ENCODE measurements at regions not wholly inside any gene's neighbourhood (a gene's known extent, or its start where the extent isn't known, plus 50 kb on each side); places are given as distances from the start of the nearest gene placed in this dataset.
A peak's percentile ranks its signal among the peaks of the same experiment; 100 is the strongest.

- Histone ChIP-seq H3K27me3 (ENCODE audit: control insufficient read depth, insufficient read depth, low read length) (no peaks in the 10 kb centered on the region), H3K9me3 (ENCODE audit: control insufficient read depth, insufficient read depth, low read length) (no peaks in the 10 kb centered on the region), H3K4me1 (ENCODE audit: control insufficient read depth, insufficient read depth, low read length) (peaks cover 19% of the 10 kb centered on the region), H3K27ac (ENCODE audit: low read length) (no peak overlapping the region), H3K4me3 (ENCODE audit: low read length) (no peak overlapping the region), H3K36me3 (ENCODE audit: control insufficient read depth, insufficient read depth, low read length) (no peaks in the 10 kb centered on the region)
- H3K9me3 Mint-ChIP-seq: peaks cover 0 to 2% of the 10 kb centered on the region in 2 donors
- H3K27ac Mint-ChIP-seq: no peak overlapping the region
- DNase-seq (peak in 1 of 2 donors; percentile 25), ATAC-seq (peak; percentile 51 to 69 (median 54))
- intact Hi-C loops (cut with micrococcal nuclease): no loop called here
- peak overlapping the region; percentile 38 for H3K4me3 Mint-ChIP-seq
- peaks cover 4 to 7% of the 10 kb centered on the region in 2 donors for H3K27me3 Mint-ChIP-seq (ENCODE audit: low read depth in 2 of 2)
- H3K4me1 Mint-ChIP-seq: peaks cover 43 to 55% of the 10 kb centered on the region in 2 donors
- no peak for TF ChIP-seq CTCF (IDR thresholded peaks at IDR 0.05)
- WGBS (ENCODE audit: insufficient coverage): 0% methylated on average over 1 of the region's 1 CpG
- H3K36me3 Mint-ChIP-seq: no peaks in the 10 kb centered on the region
Observed at GRCh38 chr3:16801223-16801622, 83.5 kb upstream of the PLCL2 start.

DNA sequence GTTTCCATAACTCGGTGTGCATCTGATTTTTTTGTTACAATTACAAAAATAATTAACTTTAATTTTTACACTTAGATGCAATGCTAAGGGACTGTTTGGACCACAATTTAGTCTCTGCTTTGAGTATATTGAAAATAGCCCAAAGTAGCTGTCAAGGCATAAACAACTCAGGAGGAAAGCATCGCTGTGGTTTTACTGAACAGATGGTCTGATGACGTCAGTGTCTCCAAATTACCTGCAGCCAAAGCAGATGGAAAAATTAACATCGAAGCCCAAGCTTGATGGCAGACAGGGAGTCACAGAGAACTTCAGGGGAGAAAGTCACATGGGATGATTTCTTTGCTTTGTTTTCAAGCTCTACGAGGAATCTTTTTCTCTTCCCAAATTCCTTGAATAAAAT lies 83.1 kb upstream of the PLCL2 start:
- DNase-seq (peak in 1 of 2 donors; percentile 38), ATAC-seq (no peak)
- TF ChIP-seq CTCF (IDR thresholded peaks at IDR 0.05): no peak
- Histone ChIP-seq H3K27me3 (ENCODE audit: control insufficient read depth, insufficient read depth, low read length) (no peaks in the 10 kb centered on the region), H3K4me1 (ENCODE audit: control insufficient read depth, insufficient read depth, low read length) (peaks cover 19% of the 10 kb centered on the region), H3K36me3 (ENCODE audit: control insufficient read depth, insufficient read depth, low read length) (no peaks in the 10 kb centered on the region), H3K27ac (ENCODE audit: low read length) (no peak overlapping the region), H3K4me3 (ENCODE audit: low read length) (no peak overlapping the region), H3K9me3 (ENCODE audit: control insufficient read depth, insufficient read depth, low read length) (no peaks in the 10 kb centered on the region)
- H3K4me1 Mint-ChIP-seq: peaks cover 40 to 53% of the 10 kb centered on the region in 2 donors
- peaks cover 0 to 2% of the 10 kb centered on the region in 2 donors for H3K9me3 Mint-ChIP-seq
- intact Hi-C loops (cut with micrococcal nuclease): no loop called here
- no peak overlapping the region for H3K4me3 Mint-ChIP-seq
- H3K36me3 Mint-ChIP-seq: no peaks in the 10 kb centered on the region
- WGBS (ENCODE audit: insufficient coverage): 39% methylated on average over 4 of the region's 5 CpGs
- H3K27ac Mint-ChIP-seq: peak overlapping the region in 1 of 2 donors; percentile 27
- peaks cover 4 to 12% of the 10 kb centered on the region in 2 donors for H3K27me3 Mint-ChIP-seq (ENCODE audit: low read depth in 2 of 2)

DNA sequence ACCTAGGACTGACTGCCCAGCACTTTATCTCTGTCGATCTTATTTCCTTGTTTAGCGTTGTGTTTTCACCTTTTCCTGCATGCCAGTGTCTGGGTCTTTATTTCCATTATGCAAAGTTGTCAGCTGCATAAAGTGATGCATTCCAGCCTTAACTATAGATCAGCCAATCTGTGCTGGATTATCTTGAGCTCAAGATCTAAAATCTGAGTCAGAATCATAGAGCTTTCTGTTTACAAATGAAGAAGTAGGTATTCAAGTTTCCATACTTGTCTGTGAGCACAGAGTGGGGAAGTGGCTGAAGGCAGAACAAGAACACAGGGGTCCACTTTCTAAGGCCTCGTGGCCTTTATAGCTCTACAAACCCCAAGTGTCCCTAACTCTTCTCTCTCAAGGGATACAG lies 82.4 kb upstream of the PLCL2 start:
- Histone ChIP-seq H3K36me3 (ENCODE audit: control insufficient read depth, insufficient read depth, low read length) (no peaks in the 10 kb centered on the region), H3K4me3 (ENCODE audit: low read length) (no peak overlapping the region), H3K9me3 (ENCODE audit: control insufficient read depth, insufficient read depth, low read length) (no peaks in the 10 kb centered on the region), H3K27me3 (ENCODE audit: control insufficient read depth, insufficient read depth, low read length) (no peaks in the 10 kb centered on the region), H3K4me1 (ENCODE audit: control insufficient read depth, insufficient read depth, low read length) (peaks cover 19% of the 10 kb centered on the region), H3K27ac (ENCODE audit: low read length) (no peak overlapping the region)
- no peak for TF ChIP-seq CTCF (IDR thresholded peaks at IDR 0.05)
- Mint-ChIP-seq H3K9me3 (peaks cover 0 to 2% of the 10 kb centered on the region in 2 donors), H3K4me1 (peaks cover 33 to 46% of the 10 kb centered on the region in 2 donors), H3K4me3 (no peak overlapping the region), H3K36me3 (no peaks in the 10 kb centered on the region), H3K27me3 (ENCODE audit: low read depth in 2 of 2) (peaks cover 4 to 16% of the 10 kb centered on the region in 2 donors), H3K27ac (peak overlapping the region; percentile 27 to 52)
- ATAC-seq: no peak
- intact Hi-C loops (cut with micrococcal nuclease): no loop called here
- no peak for DNase-seq
- WGBS (ENCODE audit: insufficient coverage): 36% methylated on average over 3 of the region's 3 CpGs

DNA sequence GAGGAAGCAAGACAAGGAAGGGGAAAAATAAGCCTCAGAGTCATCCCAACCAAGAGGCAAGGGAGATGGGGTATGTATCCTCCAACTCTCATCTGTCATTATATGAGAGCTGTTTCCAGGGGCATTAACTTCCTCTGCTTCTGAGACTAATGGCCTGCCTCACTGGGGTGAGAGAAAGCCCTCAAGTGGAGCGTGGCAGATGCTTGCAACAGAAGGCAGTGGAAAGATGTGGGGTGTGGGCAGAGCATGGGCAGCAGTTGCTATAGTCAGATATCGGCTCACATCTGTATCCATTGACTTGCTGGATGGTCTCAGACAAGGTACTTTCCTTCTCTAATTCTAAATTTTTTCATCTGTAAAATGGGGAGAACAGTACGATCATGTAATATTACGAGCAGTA lies 81.7 kb upstream of the PLCL2 start:
- intact Hi-C loops (cut with micrococcal nuclease): no loop called here
- WGBS (ENCODE audit: insufficient coverage): 91% methylated on average over 4 of the region's 4 CpGs
- no peak for TF ChIP-seq CTCF (IDR thresholded peaks at IDR 0.05)

More for the DNA sequence above, 81.7 kb upstream of the PLCL2 start:
- Mint-ChIP-seq H3K27ac (peak overlapping the region; percentile 27 to 52), H3K4me3 (no peak overlapping the region), H3K36me3 (no peaks in the 10 kb centered on the region), H3K4me1 (peaks cover 31 to 44% of the 10 kb centered on the region in 2 donors), H3K9me3 (peaks cover 0 to 2% of the 10 kb centered on the region in 2 donors), H3K27me3 (ENCODE audit: low read depth in 2 of 2) (peaks cover 5 to 21% of the 10 kb centered on the region in 2 donors)
- H3K27ac ChIP-seq (ENCODE audit: low read length): no peak overlapping the region
- H3K9me3 ChIP-seq (ENCODE audit: control insufficient read depth, insufficient read depth, low read length): no peaks in the 10 kb centered on the region
- H3K27me3 ChIP-seq (ENCODE audit: control insufficient read depth, insufficient read depth, low read length): no peaks in the 10 kb centered on the region
- ATAC-seq (no peak), DNase-seq (no peak)
- no peak overlapping the region for H3K4me3 ChIP-seq (ENCODE audit: low read length)
- H3K36me3 ChIP-seq (ENCODE audit: control insufficient read depth, insufficient read depth, low read length): no peaks in the 10 kb centered on the region
- H3K4me1 ChIP-seq (ENCODE audit: control insufficient read depth, insufficient read depth, low read length): peaks cover 19% of the 10 kb centered on the region
